CD4-positive, alpha-beta T cell treated with Interleukin-2 at 100 ng/mL for 4 hours (primary cell): ENCODE measurements at regions not wholly inside any gene's neighbourhood (a gene's known extent, or its start where the extent isn't known, plus 50 kb on each side); places are given as distances from the start of the nearest gene placed in this dataset.
"Not testable (repeated sequence)": the region's sequence is repeated elsewhere in the genome, so short reads cannot be mapped to it uniquely, and the experiment has no call there.

Experiments used
- DNase-seq: peaks from one replicate; pipeline ENCODE4 v3.0.0-alpha.2; 2020; ENCODE audit warnings: low spot score

DNA sequence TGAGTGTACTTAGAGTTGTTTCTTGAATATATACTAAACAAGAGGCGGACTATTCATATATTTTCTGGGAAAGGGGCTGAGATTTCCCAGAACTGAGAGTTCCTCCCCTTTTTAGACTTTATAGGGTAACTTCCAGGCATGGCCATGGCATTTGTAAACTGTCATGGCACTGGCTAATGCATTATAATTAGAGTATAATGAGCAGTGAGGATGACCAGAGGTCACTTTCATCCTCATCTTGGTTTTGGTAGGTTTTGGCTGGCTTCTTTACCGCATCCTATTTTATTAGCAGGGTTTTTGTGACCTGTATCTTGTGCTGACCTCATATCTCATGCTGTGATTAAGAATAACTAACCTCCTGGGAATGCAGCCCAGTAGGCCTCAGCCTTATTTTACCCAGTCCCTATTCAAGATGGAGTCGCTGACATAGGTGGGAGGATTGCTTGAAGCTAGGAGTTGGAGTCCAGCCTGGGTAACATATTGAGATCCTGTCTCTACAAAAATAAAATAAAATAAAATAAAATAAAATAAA, 91.4 kb downstream of the MOBP start:
- no peak for DNase-seq

DNA sequence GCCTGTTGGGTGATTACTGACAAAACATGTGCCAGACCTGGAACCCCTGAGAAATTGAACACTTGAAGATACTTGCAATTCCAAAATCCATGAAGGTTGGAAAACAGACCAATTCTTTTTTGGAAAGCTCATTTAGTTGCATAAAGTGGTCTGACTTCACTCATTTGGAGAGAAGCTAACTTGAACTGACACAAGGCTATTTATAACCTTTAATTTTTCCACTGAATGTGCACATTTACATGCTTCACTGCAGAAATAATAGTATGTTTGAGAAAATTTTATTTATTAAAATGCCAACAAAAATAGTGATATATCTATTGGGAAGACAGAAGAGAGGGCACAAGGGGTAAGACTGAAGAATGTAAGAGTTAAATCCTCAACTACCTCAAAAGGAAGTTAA, 92.1 kb downstream of the MOBP start:
- DNase-seq: no peak

DNA sequence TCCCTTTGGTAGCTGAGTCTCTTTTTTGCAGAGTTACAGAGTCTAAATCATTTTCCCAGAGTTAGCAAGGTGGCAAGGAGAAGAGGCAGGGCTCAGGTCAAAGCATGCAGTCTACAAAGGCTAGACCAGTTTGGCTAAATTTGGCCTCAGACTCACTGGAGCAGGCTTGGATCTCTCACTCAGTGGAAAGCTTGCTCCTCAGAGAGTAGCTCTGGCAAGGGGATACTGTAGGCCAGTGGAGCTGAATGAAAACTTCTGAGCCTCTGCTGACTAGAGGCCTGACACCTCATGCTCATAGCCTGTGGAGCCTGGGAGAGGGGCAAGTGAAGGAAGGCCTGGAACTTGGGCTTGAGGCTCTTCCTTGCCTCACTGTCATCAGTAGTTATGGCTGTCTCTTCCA, 101.0 kb downstream of the MOBP start:
- DNase-seq: no peak

DNA sequence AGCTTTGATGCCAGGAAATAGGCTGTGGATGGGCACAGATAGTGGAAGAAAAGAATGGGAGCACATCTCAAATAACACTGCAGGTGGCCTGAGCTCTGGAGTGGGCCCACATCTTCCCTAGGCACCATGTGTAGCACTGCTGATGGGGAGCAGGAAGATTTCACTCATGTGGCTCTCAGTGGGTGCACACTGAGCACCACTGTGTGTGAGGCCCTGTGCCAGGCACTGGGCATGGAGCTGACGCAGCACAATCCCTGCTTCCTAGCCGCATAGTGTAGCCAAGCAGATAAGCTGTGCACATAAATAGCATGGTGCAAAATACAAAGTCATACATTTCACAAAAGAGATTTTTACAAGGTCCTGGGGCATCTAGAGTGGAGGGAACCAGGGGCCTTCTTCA, 101.6 kb downstream of the MOBP start:
- no peak for DNase-seq

DNA sequence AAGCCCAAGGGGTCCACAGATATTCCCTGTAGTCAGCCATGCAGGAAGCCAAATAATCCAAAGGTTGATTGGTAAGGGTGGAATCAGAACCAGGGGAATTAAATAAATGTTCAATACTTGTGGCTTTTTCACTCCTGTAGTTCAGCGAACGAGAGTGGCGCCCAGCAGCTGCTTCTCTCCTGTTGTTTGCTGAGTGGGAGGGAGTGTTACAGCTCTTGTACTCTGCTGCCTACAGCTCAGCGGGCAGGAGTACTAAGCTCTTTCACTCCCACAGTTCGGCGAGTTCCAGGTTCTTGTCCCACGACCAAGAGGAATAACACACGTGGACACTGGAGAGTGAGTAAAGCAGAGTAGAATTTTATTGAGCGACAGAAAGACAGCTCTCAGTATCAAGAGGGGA, 105.9 kb downstream of the MOBP start:
- DNase-seq: no peak

DNA sequence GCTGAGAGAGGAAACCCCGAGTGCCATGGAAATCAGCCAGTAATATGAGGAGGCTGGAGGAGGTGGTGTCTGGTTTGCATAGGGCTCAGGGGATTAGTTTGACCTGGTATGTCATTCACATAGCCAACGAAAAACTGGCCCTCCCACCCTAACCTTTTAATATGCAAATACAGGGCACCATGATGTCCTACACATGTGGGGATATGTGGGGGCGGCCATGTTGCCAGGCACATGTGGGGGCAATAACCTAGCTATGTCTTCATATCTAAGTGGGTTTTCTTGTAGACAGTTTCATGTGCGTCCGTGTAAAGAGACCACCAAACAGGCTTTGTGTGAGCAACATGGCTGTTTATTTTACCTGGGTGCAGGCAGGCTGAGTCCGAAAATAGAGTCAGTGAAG, 110.1 kb downstream of the MOBP start:
- no peak for DNase-seq

DNA sequence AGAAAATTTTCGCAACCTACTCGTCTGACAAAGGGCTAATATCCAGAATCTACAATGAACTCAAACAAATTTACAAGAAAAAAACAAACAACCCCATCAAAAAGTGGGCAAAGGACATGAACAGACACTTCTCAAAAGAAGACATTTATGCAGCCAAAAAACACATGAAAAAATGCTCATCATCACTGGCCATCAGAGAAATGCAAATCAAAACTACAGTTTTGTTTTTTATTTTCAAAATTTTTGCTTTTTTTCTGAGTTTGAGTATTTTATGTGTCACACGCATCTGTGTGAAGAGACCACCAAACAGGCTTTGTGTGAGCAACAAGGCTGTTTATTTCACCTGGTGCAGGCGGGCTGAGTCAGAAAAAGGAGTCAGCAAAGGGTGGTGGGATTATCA, 118.7 kb downstream of the MOBP start:
- DNase-seq: not testable (repeated sequence)

DNA sequence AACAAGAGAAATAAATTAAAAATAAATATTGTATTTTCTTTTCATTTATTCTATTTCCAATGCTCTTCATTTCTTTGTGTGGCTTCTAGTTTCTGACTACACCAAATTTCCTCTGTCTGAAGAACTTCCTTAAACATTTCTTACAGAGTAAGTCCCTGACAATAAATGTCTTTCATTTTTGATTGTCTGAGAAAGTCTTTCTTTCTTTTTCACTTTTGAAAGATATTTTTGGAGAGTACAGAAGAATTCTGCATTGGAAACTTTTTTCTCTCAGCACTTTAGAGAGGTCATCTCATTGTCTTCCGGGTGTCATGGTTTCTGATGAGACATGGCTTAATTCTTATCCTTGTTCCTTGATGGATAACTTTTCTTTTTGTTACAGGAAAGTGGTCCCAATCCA, 119.6 kb downstream of the MOBP start:
- no peak for DNase-seq

DNA sequence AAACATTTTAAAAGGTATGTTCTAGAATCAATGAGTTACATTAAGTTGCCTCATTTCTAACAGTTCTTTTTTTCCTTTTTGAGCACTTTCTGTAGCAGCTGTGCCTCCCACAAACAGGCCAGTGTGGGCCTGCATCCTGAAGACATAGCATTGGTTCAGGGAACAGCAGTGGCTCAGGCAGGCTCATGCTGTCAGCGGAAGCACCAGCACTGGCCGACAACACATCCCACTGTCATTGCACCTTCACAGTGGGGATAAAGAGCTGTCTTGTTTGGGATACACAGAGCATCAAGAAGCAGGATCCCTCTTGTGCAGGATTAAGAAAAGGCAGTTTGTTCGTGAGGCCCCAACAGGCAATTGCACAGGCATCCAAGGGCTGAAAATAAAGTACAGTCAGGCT, 123.3 kb downstream of the MOBP start:
- no peak for DNase-seq

DNA sequence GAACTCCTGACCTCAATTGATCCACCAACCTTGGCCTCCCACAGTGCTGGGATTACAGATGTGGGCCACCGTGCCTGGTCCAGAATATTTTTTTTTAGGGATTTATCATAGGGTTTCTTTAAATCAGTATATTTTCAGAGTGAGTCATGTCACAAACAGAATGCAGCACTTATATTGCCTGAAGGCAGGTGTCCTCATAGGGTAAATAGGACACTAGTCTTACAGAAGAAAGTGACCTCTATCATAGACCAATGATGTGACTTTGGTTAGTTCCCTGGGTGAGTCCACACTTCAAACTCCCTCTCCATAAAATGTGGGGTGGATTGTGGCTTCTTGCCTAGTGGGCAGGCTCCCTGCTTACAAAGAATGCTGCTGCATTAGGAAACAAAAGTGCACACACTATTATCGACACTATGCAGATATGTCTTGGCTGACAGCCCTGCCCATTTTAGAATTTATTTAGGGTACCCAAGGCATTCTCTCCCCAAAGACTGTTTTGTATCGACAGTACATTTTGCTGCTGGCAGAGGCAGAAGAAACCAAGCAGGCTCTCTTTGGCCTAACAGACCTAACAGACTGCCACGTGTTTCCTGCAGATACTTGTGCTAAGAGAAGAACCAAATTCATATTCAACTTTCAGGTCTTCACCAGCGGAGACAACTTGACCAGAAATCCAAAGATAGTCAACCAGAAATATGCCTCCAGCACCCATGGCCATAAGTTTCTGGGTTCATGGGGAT, 125.0 kb downstream of the MOBP start:
- DNase-seq: no peak

DNA sequence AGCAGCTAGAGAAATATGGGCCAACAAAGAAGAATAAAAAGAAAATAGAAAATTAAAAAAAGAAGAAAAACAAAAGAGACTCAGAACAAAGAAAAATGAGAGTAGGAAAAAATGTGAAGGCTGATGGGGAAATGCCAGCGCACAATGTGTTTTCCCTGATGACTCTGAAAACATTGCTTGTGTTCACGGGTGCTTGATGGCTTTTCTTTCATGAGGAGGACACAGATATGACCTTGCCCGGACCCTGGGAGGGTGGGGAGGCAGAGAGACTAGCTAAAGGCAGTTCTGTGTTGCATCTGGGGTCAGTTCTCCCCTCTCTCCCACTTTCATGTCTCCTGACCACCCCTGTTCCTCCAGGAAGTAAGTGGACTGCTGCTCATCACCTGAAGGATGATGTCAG, 125.9 kb downstream of the MOBP start:
- no peak for DNase-seq

DNA sequence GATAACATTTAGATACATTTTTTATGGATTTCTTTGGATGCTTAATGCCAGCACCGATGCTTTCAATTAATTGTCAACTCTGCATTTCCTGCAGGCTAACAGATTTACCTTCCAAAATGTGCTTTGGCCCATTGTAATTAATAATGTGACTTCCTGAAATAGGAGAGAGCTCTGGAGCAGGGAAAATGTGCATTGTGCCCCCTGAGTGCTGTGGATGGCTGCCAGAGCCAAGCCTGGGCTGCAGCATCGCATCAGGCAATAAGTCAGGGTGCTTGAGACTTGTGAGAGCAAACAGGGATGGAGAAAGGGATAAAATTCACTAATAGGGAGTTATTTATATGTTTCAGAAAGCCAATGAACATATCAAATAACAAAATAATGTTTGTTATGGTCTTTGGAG, 133.8 kb downstream of the MOBP start:
- DNase-seq: no peak

DNA sequence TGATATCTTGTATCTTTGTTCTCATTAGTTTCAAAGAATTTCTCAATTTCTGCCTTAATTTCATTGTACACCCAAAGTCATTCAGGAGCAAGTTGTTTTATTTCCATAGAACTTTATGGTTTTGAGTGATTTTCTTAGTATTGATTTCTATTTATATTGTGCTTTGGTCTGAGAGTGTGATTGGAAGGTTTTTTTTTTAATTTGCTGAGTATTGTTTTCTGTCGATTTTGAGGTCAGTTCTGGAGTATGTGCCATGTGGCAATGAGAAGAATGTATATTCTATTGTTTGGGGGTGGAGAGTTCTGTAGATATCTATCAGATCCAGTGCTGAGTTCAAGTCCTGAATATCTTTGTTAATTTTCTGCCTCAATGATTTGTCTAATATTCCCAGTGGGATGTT, 138.4 kb downstream of the MOBP start:
- DNase-seq: no peak

DNA sequence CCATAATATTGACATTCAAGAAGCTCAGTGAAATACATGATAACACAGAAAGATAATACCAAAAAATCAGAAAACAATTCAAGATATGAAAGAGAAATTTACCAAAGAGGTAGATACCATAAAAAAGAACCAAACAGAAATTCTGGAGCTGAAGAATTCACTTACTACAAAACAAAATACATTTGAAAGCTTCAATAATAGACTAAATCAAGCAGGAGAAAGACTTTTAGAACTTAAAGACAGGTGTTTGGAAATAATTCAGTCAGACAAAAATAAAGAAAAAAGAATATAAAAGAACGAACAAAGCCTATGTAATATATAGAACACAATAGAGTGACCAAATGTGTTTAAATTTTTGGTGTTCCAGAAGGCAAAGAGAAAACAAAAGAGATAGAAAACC, 158.7 kb downstream of the MOBP start:
- DNase-seq: no peak

DNA sequence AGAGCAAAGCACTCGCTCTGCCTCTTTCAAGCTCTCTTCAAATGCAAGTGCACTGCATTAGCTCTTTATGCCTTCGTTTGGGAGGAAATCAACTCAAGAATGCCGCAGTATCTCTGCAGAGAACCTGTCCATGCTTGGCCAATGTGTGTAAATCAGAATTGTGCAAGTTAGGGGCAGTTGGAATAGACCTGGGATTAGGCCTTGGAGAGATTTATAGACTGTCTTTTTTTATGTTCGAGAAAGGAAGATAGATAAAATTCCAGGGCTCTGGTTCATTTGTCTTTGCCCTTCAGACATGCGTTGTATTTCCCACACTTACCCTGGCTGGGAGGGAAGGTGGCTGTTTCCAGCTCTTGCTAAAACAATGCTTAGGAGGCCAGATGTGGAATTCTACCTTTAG, 163.7 kb downstream of the MOBP start:
- no peak for DNase-seq

DNA sequence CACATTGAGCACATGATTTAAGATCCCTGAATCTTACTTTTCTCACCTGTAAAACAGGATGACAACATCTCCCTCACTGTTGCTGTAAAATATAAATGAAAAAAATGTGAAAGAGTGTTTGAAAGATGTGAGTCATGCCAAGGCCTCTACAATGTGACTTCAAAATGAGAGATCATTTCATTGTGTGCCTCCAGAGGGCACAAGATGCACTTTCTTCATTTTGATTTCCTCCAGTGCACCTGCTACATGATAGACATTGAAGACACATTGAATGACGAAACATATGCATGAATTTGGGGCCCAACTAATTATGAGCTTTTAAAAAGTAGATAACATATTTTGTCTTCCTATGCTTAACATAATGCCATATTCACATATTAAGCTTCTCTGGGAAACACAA, 170.3 kb downstream of the MOBP start:
- DNase-seq: no peak

DNA sequence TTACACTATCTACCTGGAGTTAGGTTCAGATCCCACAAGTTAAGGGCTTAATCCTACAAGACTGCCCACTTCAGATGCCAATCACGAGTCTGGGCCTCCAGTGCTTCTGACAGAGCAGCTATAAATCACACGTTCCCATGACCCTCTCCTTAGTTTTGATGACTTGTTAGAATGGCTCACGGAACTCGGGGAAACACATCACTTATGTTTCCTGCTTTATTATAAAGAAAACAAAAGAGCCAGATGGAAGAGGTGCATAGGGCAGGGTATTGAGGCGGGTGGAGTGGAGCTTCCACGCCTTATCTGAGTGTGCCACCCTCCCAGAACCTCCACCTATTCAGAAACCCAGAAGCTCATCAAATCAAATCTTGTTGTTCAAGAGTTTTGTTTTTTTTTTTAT, 170.8 kb downstream of the MOBP start:
- no peak for DNase-seq

DNA sequence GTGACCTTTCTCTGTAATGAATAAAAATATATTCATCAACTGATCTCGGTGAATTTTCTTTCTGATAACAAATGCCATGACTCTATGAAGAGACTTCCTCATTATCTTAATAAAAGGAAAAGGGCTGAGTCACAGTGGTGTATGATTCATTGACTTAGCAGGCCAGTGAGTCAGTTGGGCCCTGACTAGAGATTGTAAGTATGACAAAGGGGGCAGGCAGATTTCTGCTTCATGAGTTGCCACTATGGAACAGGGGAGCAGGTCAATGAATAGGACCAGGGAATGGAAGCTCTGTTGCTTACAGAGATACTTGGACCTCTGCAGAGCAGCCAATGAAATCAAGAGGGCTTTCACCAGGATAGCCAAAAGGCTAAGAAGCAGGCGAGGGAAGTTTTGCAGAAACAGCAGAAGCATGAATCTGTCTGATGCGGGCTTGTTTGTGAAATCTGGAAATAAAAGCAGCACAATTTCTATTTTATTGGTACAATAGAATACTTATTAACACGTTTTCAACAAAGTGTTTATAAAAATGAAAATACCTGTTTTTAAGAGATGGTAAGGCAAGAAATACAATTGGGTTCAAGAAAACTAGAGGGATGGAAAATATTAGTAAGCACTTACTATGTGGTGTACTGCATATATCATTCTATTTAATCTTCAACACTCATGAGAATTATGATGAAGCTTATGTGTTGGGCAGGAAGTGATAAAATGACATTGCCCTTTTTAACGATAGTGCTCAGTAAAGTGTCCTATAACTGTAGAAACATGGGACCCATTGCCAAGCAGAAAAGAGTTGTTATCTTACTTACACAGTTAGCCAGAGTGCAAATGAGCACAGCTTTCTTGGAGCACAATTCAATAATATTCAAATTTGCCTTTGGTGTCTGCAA, 169.8 kb upstream of the MYRIP start:
- peak; percentile 1 for DNase-seq

DNA sequence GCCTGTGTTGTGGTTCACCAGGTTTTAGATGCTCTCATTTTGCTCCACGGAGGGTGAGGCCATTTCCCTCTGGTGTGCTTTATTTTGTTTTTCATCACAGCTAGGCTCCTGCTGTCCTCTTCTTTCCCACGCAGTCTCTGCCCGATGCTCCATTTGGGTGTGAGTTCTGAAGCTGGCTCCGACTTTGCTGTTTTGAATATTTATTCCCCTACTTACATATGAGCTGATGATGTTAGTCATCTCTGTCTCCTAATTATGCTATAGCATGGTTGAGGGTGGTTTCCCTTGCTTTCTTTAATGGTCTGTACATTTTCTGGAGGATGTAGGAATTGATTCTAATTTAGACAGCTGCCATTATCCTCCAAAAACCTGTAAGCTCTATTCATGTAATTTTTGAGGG, 168.1 kb upstream of the MYRIP start:
- no peak for DNase-seq

DNA sequence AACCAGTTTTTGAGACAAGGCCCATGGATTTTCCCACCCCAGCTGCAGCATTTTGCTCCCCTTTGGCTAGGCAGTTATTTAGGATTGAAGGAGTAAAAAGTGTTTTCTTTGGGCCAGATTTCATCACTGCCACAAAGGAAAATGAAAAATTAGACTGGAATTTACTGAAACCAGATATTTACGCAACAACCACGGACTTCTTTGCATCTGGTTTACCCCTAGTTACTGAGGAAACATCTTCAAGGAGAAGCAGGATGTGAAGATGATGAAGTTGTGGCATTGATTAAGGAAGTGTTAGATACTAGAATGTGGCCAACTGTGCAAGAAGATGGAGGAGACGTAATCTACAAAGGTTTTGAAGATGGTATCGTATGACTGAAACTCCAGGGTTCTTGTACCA, 165.2 kb upstream of the MYRIP start:
- DNase-seq: no peak

DNA sequence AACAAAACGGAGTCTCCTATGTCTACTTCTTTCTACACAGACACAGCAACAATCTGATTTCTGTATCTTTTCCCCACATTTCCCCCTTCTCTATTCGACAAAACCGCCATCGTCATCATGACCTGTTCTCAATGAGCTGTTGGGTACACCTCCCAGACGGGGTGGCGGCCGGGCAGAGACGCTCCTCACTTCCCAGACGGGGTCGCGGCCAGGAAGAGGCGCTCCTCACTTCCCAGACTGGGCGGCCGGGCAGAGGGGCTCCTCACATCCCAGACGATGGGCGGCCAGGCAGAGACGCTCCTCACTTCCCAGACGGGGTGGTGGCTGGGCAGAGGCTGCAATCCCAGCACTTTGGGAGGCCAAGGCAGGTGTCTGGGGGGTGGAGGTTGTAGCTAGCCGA, 158.2 kb upstream of the MYRIP start:
- not testable (repeated sequence) for DNase-seq

DNA sequence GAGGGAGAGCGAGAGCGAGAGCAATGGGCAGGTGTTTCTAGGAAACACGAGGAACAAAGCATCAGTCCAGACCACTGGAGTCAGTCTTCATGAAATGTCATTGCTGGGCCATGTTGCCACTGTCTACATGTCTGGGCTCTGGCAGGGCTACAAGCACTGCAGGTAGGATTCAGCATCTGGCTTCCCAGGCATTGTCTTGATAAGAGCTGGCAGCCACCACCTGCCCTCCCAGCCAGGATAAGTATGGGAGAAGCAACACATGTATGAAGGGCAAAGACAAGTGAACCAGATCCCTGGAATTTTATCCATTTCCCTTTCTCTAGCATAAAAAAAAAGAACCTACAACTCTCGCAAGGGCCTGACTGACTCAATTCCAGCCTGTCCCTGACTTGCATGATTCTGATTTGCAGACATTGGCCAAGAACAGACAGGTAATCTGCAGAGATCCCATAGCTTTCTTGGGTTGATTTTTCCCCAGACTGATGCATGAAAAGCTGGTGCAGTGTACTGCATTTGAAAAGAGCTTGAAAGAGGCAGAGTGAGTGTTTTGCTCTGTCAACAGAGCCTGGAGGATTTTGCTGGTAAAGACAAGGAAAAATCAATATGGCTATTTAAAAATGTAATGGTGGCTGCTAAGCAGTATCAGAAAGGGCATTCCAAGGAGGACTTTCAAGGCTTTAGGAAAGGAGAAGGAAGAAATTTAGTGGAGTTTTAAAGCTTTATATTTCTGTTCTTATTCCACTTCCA, 157.2 kb upstream of the MYRIP start:
- DNase-seq: no peak

DNA sequence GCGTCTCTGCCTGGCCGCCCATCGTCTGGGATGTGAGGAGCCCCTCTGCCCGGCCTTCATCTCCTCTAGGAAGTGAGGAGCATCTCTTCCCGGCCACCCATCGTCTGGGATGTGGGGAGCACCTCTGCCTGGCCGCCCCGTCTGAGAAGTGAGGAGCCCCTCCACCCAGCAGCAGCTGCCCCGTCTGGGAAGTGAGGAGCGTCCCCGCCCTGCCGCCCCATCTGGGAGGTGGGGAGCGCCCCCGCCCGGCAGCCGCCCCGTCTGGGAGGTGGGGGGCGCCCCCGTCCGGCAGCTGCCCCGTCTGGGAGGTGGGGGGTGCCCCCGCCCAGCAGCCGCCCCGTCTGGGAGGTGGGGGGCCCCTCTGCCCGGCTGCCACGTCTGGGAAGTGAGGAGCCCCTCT, 153.7 kb upstream of the MYRIP start:
- DNase-seq: not testable (repeated sequence)
